Anterior cingulate cortex (tissue), 58 donors: ENCODE measurements at regions not wholly inside any gene's neighbourhood (a gene's known extent, or its start where the extent isn't known, plus 50 kb on each side); places are given as distances from the start of the nearest gene placed in this dataset.
"Not testable (repeated sequence)": the region's sequence is repeated elsewhere in the genome, so short reads cannot be mapped to it uniquely, and the experiment has no call there.

ENCODE experiments used
- DNase-seq, 58 donors: peaks; one replicate each; lab custom pipeline; 2025; lab: John Stamatoyannopoulos, UW

DNA sequence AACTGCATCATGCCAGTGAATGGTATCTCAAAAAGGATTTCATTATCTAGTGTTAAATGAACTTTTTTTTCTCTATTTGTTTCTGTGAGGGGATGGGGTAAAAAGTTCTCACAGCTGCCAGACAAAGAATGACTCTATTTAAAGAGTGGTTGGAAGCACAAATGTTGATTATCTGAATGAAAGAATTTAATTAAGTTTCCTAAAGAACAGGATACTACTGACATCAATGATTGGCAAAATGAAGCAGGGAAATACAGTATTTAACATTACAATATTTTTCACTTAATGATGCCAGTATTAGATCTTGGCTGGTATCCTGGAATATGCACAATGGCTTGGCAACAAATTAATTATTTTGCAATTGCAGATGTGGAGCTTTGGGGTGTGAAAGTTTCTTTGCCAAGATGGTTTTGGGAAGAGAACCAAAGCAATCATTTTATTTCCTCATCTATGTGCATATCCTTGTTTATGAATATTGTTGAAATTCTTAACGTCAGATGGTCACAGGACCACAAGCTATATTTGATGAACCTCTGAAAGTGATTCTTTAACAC lies 336.8 kb downstream of the ARL4A start:
- DNase-seq, result no peak

DNA sequence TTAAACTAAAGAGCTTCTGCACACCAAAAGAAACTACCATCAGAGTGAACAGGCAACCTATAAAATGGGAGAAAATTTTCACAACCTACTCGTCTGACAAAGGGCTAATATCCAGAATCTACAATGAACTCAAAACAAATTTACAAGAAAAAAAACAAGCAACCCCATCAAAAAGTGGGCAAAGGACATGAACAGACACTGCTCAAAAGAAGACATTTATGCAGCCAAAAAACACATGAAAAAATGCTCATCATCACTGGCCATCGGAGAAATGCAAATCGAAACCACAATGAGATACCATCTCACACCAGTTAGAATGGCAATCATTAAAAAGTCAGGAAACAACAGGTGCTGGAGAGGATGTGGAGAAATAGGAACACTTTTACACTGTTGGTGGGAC lies 337.6 kb downstream of the ARL4A start:
- not testable (repeated sequence) for DNase-seq

DNA sequence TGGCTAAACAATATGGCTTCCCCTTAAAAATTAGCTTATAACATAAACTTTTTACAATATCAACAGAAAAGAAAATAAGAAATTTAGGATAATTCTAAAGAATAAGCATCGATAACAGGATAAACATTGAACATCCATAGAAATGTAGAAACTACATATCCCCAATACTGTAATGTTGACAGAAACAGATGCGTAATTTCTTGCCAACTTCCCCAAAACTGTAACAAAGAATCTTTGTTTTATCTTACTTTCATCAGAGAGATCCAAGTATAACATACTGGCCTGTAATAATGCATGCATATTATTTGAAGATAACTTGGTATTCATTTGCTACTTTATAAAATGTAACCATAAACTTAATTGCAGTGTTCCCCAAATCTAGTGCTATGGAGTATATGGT lies 339.9 kb downstream of the ARL4A start:
- DNase-seq, result no peak

DNA sequence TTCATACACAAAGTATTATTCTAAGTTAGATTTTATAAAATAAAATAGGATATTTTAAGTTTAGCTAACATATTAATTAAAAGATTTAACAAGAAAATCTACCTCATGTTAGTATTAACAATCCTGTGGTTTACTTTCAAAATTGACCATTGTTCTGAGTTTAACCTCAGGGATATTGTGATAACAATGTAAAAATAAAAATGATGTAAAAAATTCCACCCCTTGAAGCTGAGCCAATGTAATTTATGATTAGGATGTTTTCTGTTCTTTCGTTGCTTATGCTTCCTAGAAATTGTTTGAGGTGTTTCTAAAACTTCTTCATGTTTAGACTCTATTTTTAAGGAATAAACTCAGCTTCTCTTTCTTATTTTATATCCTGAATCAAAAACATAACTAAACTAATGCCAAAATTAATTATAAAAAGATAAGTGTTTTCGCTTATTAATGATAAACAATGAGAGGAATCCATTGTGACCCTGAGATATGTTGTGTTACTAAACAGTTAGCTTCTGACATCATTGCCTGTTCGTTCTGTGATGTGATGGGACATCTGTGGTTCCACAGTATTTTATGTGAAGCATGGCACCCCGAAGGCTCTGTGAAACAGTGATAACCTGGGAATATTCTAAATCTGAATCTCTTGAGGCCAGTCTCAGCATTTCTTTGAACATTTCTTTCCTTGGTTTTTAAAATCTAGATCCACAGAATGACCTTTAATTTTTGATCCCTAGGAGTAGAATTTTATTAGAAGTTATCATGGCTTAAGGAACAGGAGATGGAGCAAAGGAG lies 340.8 kb downstream of the ARL4A start:
- no peak for DNase-seq

DNA sequence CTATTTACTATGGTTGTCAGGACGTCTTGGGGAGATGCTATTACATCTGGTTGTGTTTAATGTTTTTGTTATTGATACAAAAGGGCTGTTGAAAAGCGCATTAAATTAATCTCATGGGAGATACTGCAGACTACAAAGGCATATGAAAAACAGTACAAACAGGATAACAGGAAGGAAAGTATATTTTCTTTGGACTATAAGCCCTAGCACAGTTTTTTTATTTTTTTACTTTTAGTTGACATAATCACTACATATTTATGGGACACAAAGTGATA lies 341.3 kb downstream of the ARL4A start:
- DNase-seq, result no peak

DNA sequence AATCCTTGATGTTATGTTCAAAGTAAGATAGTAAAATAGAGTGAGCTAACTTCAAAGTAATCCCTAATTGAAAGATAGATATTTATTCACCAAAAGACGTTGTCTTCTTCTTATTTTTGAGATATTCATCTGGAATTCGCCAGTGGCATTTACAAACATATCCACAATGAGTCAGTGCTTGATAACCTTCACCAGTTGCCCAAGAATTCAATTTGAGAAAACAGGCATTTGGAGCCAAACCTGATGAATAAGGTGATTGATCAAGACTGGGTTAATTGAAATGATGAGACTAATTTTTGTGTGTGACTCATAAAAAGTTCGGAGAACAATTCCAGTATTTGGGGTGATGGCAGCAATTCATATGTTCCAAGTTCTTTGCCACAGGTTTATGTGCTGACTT lies 344.0 kb downstream of the ARL4A start:
- DNase-seq, result no peak

DNA sequence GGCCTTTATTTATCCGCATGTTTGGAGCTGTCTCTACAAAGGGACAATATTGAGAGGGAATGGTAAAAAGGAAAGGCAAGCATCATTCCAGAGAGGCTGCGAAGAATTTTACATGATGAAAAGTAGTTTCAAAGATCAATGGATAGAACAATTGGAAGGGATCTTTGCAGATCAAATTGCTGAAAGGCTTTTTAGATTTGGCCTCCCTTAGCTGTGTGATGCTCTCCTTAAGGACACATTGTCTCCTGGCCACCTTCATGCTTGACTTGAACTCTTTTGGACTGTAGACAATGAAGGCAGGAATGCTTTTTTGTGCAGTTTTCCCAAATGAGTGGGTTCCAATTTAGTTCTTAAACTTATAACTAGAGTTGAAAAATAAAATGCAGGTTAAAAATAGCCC lies 344.7 kb downstream of the ARL4A start:
- no peak for DNase-seq

DNA sequence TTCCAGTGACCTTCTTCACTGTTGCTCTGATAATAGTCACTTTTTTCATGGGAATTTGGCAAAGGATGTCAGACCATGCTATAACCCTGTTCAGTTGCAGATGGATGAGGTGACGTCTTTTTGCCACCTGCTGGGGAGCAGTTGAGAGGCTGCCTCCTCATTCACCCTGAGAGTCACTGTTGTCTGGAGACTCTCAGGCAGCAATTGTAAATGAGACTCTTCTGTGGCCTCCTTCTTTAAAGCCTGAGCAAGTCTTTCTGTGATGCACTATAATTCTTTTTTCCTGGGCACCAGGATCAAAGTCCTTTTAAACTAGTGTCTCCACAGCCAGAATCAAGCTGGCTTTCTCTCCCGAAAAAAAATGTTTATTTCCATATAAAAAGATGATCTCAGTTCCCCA lies 345.1 kb downstream of the ARL4A start:
- DNase-seq, result no peak

DNA sequence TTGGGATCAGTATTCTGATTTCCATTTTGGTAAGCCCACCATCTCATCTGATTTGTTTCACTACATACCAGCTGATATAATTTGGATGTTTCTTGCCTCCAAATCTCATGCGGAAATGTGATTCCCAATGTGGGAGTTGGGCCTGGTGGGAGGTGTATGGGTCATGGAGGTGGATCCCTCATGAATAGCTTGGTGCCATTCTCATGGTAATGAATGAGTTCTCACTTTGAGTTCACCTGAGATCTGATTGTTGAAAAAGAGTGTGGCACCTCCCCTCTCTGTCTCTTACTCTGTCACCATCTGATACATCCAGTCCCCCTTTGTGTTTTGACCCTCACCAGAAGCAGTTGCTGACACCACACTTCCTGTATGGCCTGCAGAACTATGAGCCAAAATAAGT lies 347.3 kb downstream of the ARL4A start:
- DNase-seq, result no peak

DNA sequence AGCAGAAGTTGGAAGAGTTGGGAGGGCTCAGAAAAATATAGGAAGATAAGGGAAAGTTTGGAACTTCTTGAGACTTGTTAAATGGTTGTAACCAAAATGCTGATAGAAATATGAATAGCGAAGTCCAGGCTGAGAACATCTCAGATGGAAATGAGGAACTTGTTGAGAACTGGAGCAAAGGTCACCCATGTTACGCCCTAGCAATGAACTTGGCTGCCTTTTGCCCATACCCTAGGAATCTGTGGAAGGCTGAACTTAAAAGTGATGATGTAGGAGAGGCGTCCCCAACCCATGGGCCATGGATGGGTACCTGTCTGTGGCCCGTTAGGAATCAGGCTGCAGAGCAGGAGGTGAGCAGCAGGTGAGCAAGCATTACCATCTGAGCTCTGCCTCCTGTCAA lies 347.8 kb downstream of the ARL4A start:
- no peak for DNase-seq

DNA sequence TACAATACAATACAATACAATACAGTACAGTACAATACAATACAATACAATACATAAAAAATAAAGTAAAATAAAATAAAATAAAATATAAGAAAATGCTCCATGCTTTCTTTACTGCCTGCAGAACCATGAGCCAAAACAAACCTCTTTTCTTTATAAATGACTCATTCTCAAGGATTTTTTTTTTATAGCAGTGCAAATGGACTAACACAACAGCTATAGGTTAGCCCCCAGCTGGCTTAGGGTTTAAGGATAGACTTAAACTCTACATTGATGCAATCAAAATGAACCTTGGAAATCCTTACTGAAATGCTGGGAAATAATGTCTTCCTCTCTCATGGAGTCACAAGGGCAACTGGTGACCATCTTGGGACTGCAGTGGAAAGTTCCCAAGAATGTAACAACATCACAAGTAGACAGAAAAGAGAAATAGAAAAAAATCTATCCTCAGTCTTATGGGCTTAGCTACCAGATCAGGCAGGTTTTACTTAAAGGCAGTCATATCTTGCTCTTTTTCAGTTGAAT lies 348.9 kb downstream of the ARL4A start:
- no peak for DNase-seq

DNA sequence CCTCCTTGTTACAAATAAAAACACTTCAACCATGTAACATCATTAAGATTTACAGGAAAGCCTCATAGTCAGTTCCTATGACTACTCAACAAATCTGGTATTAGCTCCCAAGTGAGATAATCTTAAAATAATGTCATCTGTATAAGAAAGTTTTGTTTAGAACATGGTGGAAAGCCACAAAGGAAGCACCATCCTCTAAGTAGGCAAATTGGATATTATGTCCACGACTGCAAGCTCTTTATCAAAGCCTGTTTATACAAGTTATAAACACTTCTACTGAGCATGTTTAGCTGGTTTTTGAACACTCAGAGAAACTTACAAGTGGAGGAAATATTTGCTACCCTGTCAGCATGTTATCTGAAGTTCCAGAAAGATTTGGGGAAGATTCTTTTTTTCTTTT lies 349.8 kb downstream of the ARL4A start:
- DNase-seq, result no peak

DNA sequence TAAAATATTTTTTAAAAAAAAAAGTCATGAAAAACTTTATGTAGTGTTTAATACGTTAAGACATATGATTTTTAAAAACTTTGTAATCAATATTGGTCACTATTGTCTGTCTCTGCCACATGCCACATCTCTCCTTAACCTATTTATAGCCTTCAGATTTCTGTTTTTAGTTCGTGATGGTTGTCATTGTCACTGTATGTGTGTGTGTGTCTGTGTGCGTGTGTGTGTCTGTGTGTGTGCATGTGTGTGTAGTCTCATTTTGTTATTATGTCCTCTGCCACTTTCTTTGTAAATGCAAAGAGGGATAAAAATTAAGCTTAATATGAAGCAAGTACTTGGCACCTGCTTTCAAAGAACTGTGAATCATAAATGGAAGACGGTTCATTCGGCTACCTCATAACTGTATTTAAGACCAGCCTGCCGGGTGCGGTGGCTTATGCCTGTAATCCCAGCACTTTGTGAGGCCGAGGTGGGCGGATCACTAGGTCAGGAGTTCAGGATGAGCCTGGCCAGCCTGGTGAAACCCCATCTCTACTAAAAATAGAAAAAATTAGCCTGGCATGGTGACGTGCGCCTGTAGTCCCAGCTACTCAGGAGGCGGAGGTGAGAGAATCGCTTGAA lies 354.0 kb downstream of the ARL4A start:
- DNase-seq, result no peak

DNA sequence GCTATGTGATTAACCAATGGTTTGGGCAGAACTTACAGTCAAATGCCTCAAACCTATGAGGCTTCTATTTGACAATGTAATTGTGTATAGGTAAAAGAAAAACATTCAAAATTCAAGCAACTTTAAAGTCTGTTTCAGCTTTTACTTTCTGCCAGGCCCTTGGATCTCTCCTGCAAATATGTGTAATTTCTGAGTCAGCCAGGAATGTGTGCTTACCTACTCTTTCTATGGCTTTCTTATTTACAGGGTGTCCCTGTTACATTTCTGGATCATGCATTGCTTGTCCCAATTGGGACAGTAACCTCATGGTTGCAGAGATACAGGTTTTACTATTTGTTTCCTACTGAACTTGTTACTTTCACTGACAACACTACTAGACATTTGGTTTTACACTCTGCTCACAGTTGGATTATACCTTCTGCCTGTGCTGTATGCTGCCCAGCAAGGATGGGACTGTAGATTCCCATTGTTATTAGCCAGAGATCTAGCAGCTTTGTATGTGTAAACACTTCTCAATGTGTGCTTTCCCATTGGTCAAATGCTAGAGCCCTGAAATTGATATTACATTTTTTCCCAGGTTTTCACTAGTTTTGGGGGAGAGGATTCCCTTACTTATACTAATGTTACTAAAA lies 355.3 kb downstream of the ARL4A start:
- DNase-seq, result no peak

DNA sequence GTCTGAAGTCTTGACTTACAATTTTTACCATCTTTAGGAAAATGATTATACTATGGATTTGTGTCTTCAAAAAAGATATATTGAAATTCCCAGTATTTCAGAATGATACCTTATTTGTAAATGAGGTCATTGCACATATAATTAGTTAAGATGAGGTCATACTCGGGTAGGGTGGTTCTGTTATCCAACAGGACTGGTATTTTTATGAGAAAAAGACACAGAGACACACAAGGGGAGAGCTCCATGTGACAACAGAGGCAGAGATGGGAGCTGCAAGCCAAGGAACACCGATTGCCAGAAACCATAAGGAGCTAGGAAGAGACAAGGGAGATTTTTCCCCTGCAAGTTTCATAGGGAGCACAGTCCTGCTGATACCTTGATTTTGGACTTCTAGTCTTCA lies 356.9 kb downstream of the ARL4A start:
- no peak for DNase-seq

DNA sequence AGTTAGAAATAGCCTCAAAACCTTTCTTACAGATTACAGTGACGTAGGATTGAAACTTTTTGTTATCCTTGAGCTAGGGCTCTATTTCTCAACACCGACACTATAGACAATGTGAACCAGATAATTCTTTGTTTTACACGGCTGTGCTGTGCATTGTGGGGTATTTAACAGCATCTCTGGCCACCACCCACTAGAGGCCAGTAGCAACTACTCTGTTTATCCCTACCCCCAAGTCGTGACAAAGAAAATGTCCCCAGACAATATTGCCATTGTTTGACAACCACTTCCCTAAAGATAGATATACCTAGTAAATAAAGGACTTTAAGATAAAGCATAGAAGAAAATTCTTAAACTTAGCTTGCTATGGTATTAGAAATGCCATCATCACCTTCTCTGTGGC lies 359.6 kb downstream of the ARL4A start:
- DNase-seq, result no peak

DNA sequence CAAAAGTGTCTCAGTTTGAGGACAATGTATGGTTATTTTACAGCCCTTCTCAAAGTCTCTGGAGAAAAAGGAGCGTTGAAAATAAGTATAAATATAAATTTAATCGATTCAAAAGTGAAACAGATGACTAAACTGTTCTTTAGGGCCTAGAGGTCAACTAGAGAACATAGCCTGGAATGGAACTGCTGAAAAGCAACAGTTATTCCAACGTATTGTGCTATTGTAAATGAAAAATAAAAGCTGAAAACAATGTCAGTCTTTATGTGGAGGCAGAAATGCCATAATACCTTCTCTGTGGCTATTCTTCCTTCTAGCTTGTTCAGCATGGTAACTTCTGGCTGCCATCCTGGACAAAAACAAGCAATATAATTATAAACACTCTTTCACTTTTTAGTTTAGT lies 362.5 kb downstream of the ARL4A start:
- no peak for DNase-seq

DNA sequence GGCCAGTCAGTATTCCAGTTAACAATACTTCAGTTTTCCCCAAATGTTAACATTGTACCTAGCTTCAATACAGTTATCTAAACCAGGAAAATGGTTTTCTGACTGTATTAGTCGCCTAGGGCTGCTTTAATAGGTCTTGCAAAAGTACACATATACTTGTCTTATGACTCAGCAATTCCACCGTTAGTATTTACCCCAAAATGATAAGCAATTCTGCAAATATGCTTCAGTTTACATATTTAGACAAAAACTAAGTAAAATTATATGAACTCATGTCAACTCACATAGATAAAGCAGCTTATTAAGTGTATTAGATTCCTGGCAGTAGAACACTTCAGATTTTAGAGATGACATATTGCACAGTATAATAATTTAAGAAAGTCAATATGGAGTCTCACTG lies 363.3 kb downstream of the ARL4A start:
- DNase-seq, result no peak

DNA sequence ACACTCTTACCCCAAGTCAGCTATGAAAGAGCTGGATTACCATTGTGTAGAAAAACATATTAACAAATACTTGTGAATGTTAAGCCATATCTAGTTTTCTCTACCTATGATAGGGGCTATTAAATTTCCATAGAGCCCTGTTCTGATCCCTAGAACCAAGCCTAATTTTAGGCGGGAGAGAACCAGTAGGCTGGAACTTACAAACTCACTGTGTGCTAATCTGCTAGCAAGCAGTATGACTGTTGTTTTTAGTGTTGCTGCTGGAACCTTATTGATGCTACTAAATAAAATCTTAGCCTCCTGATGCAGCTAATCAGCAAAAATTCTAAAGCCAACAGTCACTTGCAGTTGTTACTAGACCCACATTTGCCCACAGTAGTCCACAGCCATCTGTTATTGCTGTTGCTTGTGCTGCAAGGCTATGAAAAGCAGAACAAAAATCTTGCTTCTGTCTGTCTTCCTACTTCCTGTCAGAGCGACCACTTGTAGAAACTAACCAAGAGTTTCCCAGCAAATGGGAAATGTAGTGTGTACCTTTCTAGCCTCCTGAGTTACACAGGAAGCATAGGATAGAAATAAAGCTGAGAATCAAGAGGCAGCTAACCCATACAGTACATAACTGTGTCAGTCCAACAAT lies 368.4 kb downstream of the ARL4A start:
- DNase-seq, result peak in 2 of 58 donors; percentile 0 to 2

DNA sequence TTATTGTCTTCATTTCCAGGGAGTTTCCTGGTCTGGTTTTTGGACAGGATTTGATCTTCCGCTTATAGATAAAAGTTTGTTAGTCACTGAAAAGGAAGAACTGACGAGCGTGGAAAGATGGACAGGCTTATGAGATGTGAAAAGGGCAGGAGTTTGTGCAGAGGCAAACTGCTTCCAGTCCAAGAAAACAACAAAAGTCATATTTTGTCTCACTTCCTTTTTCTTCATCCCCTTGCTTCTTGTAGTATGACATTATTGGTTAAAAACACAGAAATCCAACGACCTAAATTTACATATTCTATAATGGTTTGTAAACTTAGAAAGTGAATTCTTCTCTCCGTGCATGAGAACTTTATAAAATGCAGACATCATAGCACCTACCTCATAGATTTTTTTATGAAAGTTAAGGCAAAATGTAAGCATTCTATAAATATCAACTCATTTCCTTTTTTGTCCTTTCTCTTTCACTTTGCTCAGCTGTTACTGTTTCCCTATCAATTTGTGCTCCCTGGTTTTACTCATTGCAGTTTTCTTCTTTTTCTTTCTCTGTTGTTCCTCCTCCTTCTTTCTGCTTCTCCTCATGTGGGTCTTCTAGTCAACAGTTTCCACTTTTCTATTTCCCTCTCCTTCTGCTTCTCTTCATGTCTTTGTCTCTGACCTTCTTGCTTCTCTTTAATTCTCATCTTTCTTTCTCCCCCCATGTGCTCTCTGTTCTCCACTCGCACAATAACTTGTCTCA lies 370.2 kb downstream of the ARL4A start:
- no peak for DNase-seq

DNA sequence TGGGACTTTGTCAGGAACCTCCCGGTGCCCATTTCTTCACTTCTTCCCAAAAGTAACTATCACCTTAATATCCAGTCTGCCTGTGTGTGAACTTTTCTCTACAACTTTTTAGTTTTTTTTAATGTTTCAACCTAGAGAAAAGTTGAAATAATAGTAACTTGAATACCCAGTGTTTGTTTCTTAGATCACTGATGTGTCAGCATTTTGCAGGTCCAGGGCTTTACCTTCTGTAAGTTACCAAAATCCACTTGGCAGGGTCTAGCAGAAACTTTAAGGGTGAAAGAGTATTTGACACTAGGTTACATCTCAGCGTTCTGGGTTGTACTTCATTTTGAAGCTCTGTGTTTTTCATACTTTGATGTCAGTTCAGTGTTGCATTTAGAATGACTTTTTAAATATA lies 372.7 kb downstream of the ARL4A start:
- no peak for DNase-seq
